ENCODE measurements at regions not wholly inside any gene's neighbourhood (a gene's known extent, or its start where the extent isn't known, plus 50 kb on each side); places are given as distances from the start of the nearest gene placed in this dataset.
"Not testable (repeated sequence)": the region's sequence is repeated elsewhere in the genome, so short reads cannot be mapped to it uniquely, and the experiment has no call there.

- not testable (repeated sequence) for TF ChIP-seq CTCF (conservative IDR thresholded peaks at IDR 0.05; ENCODE audit: low read depth, low read length); EZH2 (IDR thresholded peaks at IDR 0.05; ENCODE audit: borderline replicate concordance, low read depth, low read length, poor library complexity, severe bottlenecking)
Measured at GRCh38 chr2:126293962-126294361, 362.0 kb upstream of the GYPC start.
